Stomach (tissue), 8 donors: ENCODE measurements at regions not wholly inside any gene's neighbourhood (a gene's known extent, or its start where the extent isn't known, plus 50 kb on each side); places are given as distances from the start of the nearest gene placed in this dataset.

Experiments
- DNase-seq, 2 donors: peaks; one replicate each; pipeline versions ENCODE4 v3.0.0 to v3.0.0-alpha.2; 2013 to 2019
- H3K27ac ChIP-seq, 5 donors: fragments of 200-600 bp in 4 of 5; sonication (generic) in 4 of 5; one replicate each; pipeline ENCODE4 v1.5.1; 2013 to 2019; ENCODE audit warnings: mild to moderate bottlenecking in 1 of 5, moderate library complexity in 1 of 5
- H3K27me3 ChIP-seq, 3 donors: fragments of 200-600 bp; sonication (generic); one replicate each; pipeline ENCODE4 v1.5.1; 2017 to 2019; ENCODE audit warnings: mixed run types in 1 of 3
- H3K36me3 ChIP-seq, 4 donors: fragments of 200-600 bp; sonication (generic); 1 replicate in 3 of 4; 2 replicates in 1 of 4; pipeline ENCODE4 v1.5.1; 2016 to 2019
- H3K4me1 ChIP-seq, 4 donors: fragments of 200-600 bp; sonication (generic); one replicate each; pipeline ENCODE4 v1.5.1; 2016 to 2019
- H3K4me3 ChIP-seq, 4 donors: fragments of 200-600 bp; sonication (generic) in 3 of 4; one replicate each; pipeline ENCODE4 v1.5.1; 2016 to 2019; ENCODE audit warnings: mild to moderate bottlenecking in 1 of 4
- H3K9me3 ChIP-seq, 4 donors: fragments of 200-600 bp; sonication (generic); one replicate each; pipeline ENCODE4 v1.5.1; 2016 to 2019
- CTCF ChIP-seq, 7 experiments: fragments of 450-650 bp in 4 of 7; fragments of 200-600 bp in 3 of 7; sonication (generic) in 3 of 7; IDR thresholded peaks; one replicate each; pipeline ENCODE4 v1.5.1; 2016 to 2019; ENCODE audit warnings: antibody characterized with exemption in 7 of 7, control low read depth in 2 of 7, mild to moderate bottlenecking in 1 of 7
- EP300 ChIP-seq: sonication (generic); formaldehyde crosslinking; IDR thresholded peaks from one replicate; pipeline ENCODE4 v1.6.1; 2017; ENCODE audit warnings: antibody characterized with exemption
- POLR2A ChIP-seq, 4 donors: fragments of 450-650 bp; IDR thresholded peaks; one replicate each; pipeline ENCODE4 v1.6.1; 2016; ENCODE audit warnings: antibody characterized with exemption in 4 of 4, control low read depth in 2 of 4, mild to moderate bottlenecking in 1 of 4, moderate library complexity in 1 of 4
- POLR2AphosphoS5 ChIP-seq, 3 donors: sonication (generic); formaldehyde crosslinking; IDR thresholded peaks; one replicate each; pipeline ENCODE4 v1.6.1; 2016; ENCODE audit warnings: antibody characterized with exemption in 3 of 3
- WGBS, 5 donors: extraction: QIAGEN DNeasy Blood & Tissue Kit in 3 of 5; methylation state at CpG; one replicate each; pipeline versions ENCODE4 v1.1.5 to v1.1.7; 2013 to 2018; 5-methylcytosine and 5-hydroxymethylcytosine counted together
- intact Hi-C: fragments of 100-400 bp; cut with DNase I; formaldehyde crosslinking; loops from one replicate; pipeline ENCODE4 v1.15.1; 2023; ENCODE audit warnings: low total_unique reads
- donor health status: healthy with polysubstance abuse.
- donor health status: Bipolar disorder and iron deficiency.
- donor health status: healthy.

GRCh38 chr2:215773728-215774127, 239.6 kb downstream of the MREG start:
- intact Hi-C loops = no loop called here
- DNase-seq = no peak
- no peaks in the 10 kb centered on the region for H3K36me3 ChIP-seq
- no peak overlapping the region for H3K4me3 ChIP-seq
- H3K27me3 ChIP-seq = no peaks in the 10 kb centered on the region
- TF ChIP-seq EP300 (no peak), CTCF (IDR thresholded peaks at IDR 0.05) (no peak), POLR2A (IDR thresholded peaks at IDR 0.05) (no peak), POLR2AphosphoS5 (IDR thresholded peaks at IDR 0.05) (no peak)
- H3K9me3 ChIP-seq = no peaks in the 10 kb centered on the region
- H3K4me1 ChIP-seq = peaks cover 0 to 24% (median 10%) of the 10 kb centered on the region in 4 donors
- H3K27ac ChIP-seq = peak overlapping the region in 2 of 5 donors; percentile 7 to 43
- 59 to 84% (median 76%) methylated on average over 2 of the region's 2 CpGs for WGBS, 5 donors

GRCh38 chr2:215772634-215773563, 240.5 kb downstream of the MREG start:
- intact Hi-C loops = no loop called here
- Histone ChIP-seq H3K4me1 (peaks cover 0 to 24% (median 10%) of the 10 kb centered on the region in 4 donors), H3K27me3 (no peaks in the 10 kb centered on the region), H3K9me3 (no peaks in the 10 kb centered on the region), H3K27ac (peak overlapping the region in 3 of 5 donors; percentile 7 to 43 (median 11)), H3K4me3 (no peak overlapping the region), H3K36me3 (no peaks in the 10 kb centered on the region)
- WGBS, 5 donors = 56 to 72% (median 70%) methylated on average over 5 of the region's 5 CpGs
- no peak for DNase-seq
- no peak for TF ChIP-seq CTCF (IDR thresholded peaks at IDR 0.05)
- TF ChIP-seq POLR2AphosphoS5 (IDR thresholded peaks at IDR 0.05) = no peak
- no peak for TF ChIP-seq EP300
- no peak for TF ChIP-seq POLR2A (IDR thresholded peaks at IDR 0.05)

GRCh38 chr2:215772003-215772402, 241.3 kb downstream of the MREG start:
- TF ChIP-seq POLR2A (IDR thresholded peaks at IDR 0.05) (no peak), EP300 (no peak), POLR2AphosphoS5 (IDR thresholded peaks at IDR 0.05) (no peak)
- 25 to 48% (median 38%) methylated on average over 1 of the region's 1 CpG for WGBS, 5 donors
- peak overlapping the region in 2 of 5 donors; percentile 11 to 43 for H3K27ac ChIP-seq

GRCh38 chr2:215771241-215771640, 242.1 kb downstream of the MREG start:
- peaks cover 0 to 24% (median 10%) of the 10 kb centered on the region in 4 donors for H3K4me1 ChIP-seq
- no peaks in the 10 kb centered on the region for H3K36me3 ChIP-seq
- intact Hi-C loops = no loop called here
- DNase-seq = no peak
- no peak overlapping the region for H3K4me3 ChIP-seq
- H3K27ac ChIP-seq = no peak overlapping the region
- no peaks in the 10 kb centered on the region for H3K9me3 ChIP-seq
- H3K27me3 ChIP-seq = no peaks in the 10 kb centered on the region
- TF ChIP-seq CTCF (IDR thresholded peaks at IDR 0.05) (no peak), POLR2A (IDR thresholded peaks at IDR 0.05) (no peak), POLR2AphosphoS5 (IDR thresholded peaks at IDR 0.05) (no peak), EP300 (no peak)
- WGBS, 5 donors = 91 to 93% (median 92%) methylated on average over 2 of the region's 2 CpGs

More at GRCh38 chr2:215772003-215772402, 241.3 kb downstream of the MREG start:
- Histone ChIP-seq H3K36me3 (no peaks in the 10 kb centered on the region), H3K9me3 (no peaks in the 10 kb centered on the region), H3K4me1 (peaks cover 0 to 24% (median 10%) of the 10 kb centered on the region in 4 donors), H3K27me3 (no peaks in the 10 kb centered on the region), H3K4me3 (no peak overlapping the region)
- intact Hi-C loops = no loop called here
- DNase-seq = no peak

- no peak for DNase-seq
- TF ChIP-seq CTCF (IDR thresholded peaks at IDR 0.05) (no peak), EP300 (no peak), POLR2A (IDR thresholded peaks at IDR 0.05) (no peak), POLR2AphosphoS5 (IDR thresholded peaks at IDR 0.05) (no peak)
- intact Hi-C loops = no loop called here
- no peaks in the 10 kb centered on the region for H3K36me3 ChIP-seq
- no peak overlapping the region for H3K4me3 ChIP-seq
- 87 to 96% (median 89%) methylated on average over 4 of the region's 4 CpGs for WGBS, 5 donors
- H3K27ac ChIP-seq = no peak overlapping the region
- H3K9me3 ChIP-seq = no peaks in the 10 kb centered on the region
- peaks cover 0 to 24% (median 10%) of the 10 kb centered on the region in 4 donors for H3K4me1 ChIP-seq
- no peaks in the 10 kb centered on the region for H3K27me3 ChIP-seq
These were observed 242.7 kb downstream of the MREG start for GRCh38 chr2:215770668-215771067.
